A549 (cell line): ENCODE measurements at regions not wholly inside any gene's neighbourhood (a gene's known extent, or its start where the extent isn't known, plus 50 kb on each side); places are given as distances from the start of the nearest gene placed in this dataset.

Source experiments
- CHD2 ChIP-seq: fragments of 150-350 bp; IDR thresholded peaks from 2 replicates; pipeline ENCODE4 v1.6.1; 2014; ENCODE audit warnings: low read length; ENCODE audit not compliant: partially characterized antibody
- CHD4 ChIP-seq: fragments of 200-600 bp; sonication (generic); IDR thresholded peaks from 2 replicates; pipeline ENCODE4 v1.6.1; 2016; ENCODE audit warnings: antibody characterized with exemption, mild to moderate bottlenecking, borderline replicate concordance
- CTCF ChIP-seq: fragments of >200 bp; sonication (Bioruptor Twin); formaldehyde crosslinking; IDR thresholded peaks from 3 replicates; pipeline ENCODE4 v1.5.1; 2016
- FOSL2 ChIP-seq, 2 experiments: fragments of 450-650 bp in 1 of 2; fragments of >200 bp in 1 of 2; sonication (Bioruptor Twin) in 1 of 2; formaldehyde crosslinking; IDR thresholded peaks; 2 replicates each; pipeline versions ENCODE4 v1.5.0 to v1.6.1; 2016 to 2020; ENCODE audit warnings: mild to moderate bottlenecking in 1 of 2, moderate library complexity in 1 of 2
- GATA3 ChIP-seq: IDR thresholded peaks from 2 replicates; pipeline ENCODE4 v1.6.1; 2012; ENCODE audit warnings: borderline replicate concordance
- HDAC2 ChIP-seq: fragments of 200-600 bp; sonication (generic); IDR thresholded peaks from 2 replicates; pipeline ENCODE4 v1.6.1; 2016
- HOXB13 ChIP-seq: fragments of 250-450 bp; sonication (Bioruptor Pico); IDR thresholded peaks from 2 replicates; pipeline ENCODE4 v1.5.0; 2020; ENCODE audit warnings: low read depth, mild to moderate bottlenecking, moderate library complexity
- MAX ChIP-seq: IDR thresholded peaks from 2 replicates; pipeline ENCODE4 v1.6.1; 2012
- POLR2A ChIP-seq: IDR thresholded peaks from 2 replicates; pipeline ENCODE4 v1.6.1; 2012; ENCODE audit warnings: mild to moderate bottlenecking, low read length
- ZFP36 ChIP-seq: fragments of 450-650 bp; IDR thresholded peaks from 2 replicates; pipeline ENCODE4 v1.6.1; 2014; ENCODE audit warnings: borderline replicate concordance; ENCODE audit not compliant: partially characterized antibody

- TF ChIP-seq CTCF (no peak), POLR2A (no peak), FOSL2 (IDR thresholded peaks at IDR 0.05) (no peak), FOSL2 (CRISPR knock-in tag; IDR thresholded peaks at IDR 0.05) (no peak), MAX (no peak), GATA3 (no peak), CHD4 (no peak), ZFP36 (no peak), HOXB13 (CRISPR knock-in tag) (no peak), CHD2 (no peak), HDAC2 (no peak)
Measured at GRCh38 chr2:2834516-2835254, 503.6 kb upstream of the MYT1L start.
